ENCODE measurements at regions not wholly inside any gene's neighbourhood (a gene's known extent, or its start where the extent isn't known, plus 50 kb on each side); places are given as distances from the start of the nearest gene placed in this dataset.

GRCh38 chr14:25150934-25151790 is 101.2 kb upstream of the STXBP6 start (continued):
- TF ChIP-seq EZH2phosphoT487 (IDR thresholded peaks at IDR 0.05; ENCODE audit: borderline replicate concordance, low read depth) = no peak

- Histone ChIP-seq H3K27me3 (ENCODE audit: insufficient read depth) (0 out of 2 replicates have a peak, but pooled peaks cover 5% of the 10 kb centered on the region), H3K36me3 (replicated peaks in 1 of 2; ENCODE audit: control insufficient read depth in 1 of 2, insufficient read depth in 2 of 2, low read length in 1 of 2) (no peaks in the 10 kb centered on the region), H3K79me2 (ENCODE audit: insufficient read depth) (no peaks in the 10 kb centered on the region), H3K27ac (ENCODE audit: low read depth in 2 of 2, low read length in 1 of 2) (no peak overlapping the region), H4K20me1 (ENCODE audit: insufficient read depth) (no peaks in the 10 kb centered on the region), H3K9me2 (no peaks in the 10 kb centered on the region), H3K4me3 (ENCODE audit: low read depth in 2 of 2, low read length in 1 of 2) (no peak overlapping the region), H2AFZ (ENCODE audit: low read depth) (no peak overlapping the region), H3K4me1 (ENCODE audit: control insufficient read depth in 1 of 2, insufficient read depth in 2 of 2, low read depth in 1 of 2, low read length in 1 of 2) (no peaks in the 10 kb centered on the region), H3K9me3 (no peaks in the 10 kb centered on the region), H3K9ac (no peak overlapping the region), H3F3A (replicated peaks; ENCODE audit: insufficient read depth) (no peaks in the 10 kb centered on the region), H3K4me2 (no peak overlapping the region)
- ChIA-PET CTCF (interaction anchor here (1.0 to 1.3 kb wide), 2 partner anchors 18 to 344 kb away, joined by 3 to 4 read pairs; no protein-coding TSS in a partner anchor), POLR2A (no interaction called here)
- no peak for DNase-seq
- no peak for TF ChIP-seq MAX (IDR thresholded peaks at IDR 0.05; ENCODE audit: low read depth)
- no peak for TF ChIP-seq FOXJ3 (CRISPR knock-in tag; IDR thresholded peaks at IDR 0.05)
- no peak for TF ChIP-seq POLR2AphosphoS5 (IDR thresholded peaks at IDR 0.05; ENCODE audit: low read depth, low read length)
- no peak for TF ChIP-seq SIN3A (IDR thresholded peaks at IDR 0.05; ENCODE audit: borderline replicate concordance, low read depth, low read length)
- no peak for TF ChIP-seq RCOR1 (IDR thresholded peaks at IDR 0.05; ENCODE audit: low read length)
- TF ChIP-seq IRF3 (IDR thresholded peaks at IDR 0.05; ENCODE audit: low read depth, low read length) = no peak
- TF ChIP-seq RXRA (IDR thresholded peaks at IDR 0.05; ENCODE audit: borderline replicate concordance, low read depth) = no peak
- TF ChIP-seq RAD21 (IDR thresholded peaks at IDR 0.05; ENCODE audit: low read length) = no peak
- no peak for TF ChIP-seq YY1 (IDR thresholded peaks at IDR 0.05; ENCODE audit: low read depth)
- no peak for TF ChIP-seq USF1 (IDR thresholded peaks at IDR 0.05; ENCODE audit: borderline replicate concordance, low read depth)
- no peak for TF ChIP-seq MXI1 (IDR thresholded peaks at IDR 0.05; ENCODE audit: low read depth, low read length)
- TF ChIP-seq TCF12 (IDR thresholded peaks at IDR 0.05) = no peak
- no peak for TF ChIP-seq NRF1 (IDR thresholded peaks at IDR 0.05; ENCODE audit: low read depth, low read length)
Observed at GRCh38 chr14:25150401-25150800, 100.5 kb upstream of the STXBP6 start.

Measured in SK-N-SH (cell line).